SKM-1 (cell line): ENCODE measurements at regions not wholly inside any gene's neighbourhood (a gene's known extent, or its start where the extent isn't known, plus 50 kb on each side); places are given as distances from the start of the nearest gene placed in this dataset.

Experiments
- DNase-seq: peaks from one replicate; lab custom pipeline; 2025; ENCODE audit not compliant: unreplicated experiment; lab: John Stamatoyannopoulos, UW

GRCh38 chr2:236847023-236847422 lies 238.7 kb upstream of the COPS8 start:
- DNase-seq = no peak

GRCh38 chr2:236847538-236848263 lies 238.0 kb upstream of the COPS8 start:
- no peak for DNase-seq

- DNase-seq = no peak
Observed at GRCh38 chr2:236848501-236848900, 237.2 kb upstream of the COPS8 start.

GRCh38 chr2:236849508-236849907 lies 236.2 kb upstream of the COPS8 start:
- DNase-seq = no peak

GRCh38 chr2:236849940-236850339 lies 235.7 kb upstream of the COPS8 start:
- no peak for DNase-seq

GRCh38 chr2:236851187-236851586 lies 234.5 kb upstream of the COPS8 start:
- DNase-seq = no peak

GRCh38 chr2:236852100-236852976 lies 233.4 kb upstream of the COPS8 start:
- DNase-seq = no peak

- DNase-seq = no peak
Observed at GRCh38 chr2:236852977-236853374, 232.7 kb upstream of the COPS8 start.

GRCh38 chr2:236853585-236854051 lies 232.1 kb upstream of the COPS8 start:
- DNase-seq = no peak

- DNase-seq = no peak
Observed at GRCh38 chr2:236855176-236855865, 230.4 kb upstream of the COPS8 start.

- no peak for DNase-seq
Observed at GRCh38 chr2:236855866-236856847, 229.5 kb upstream of the COPS8 start.

GRCh38 chr2:236856848-236857235 lies 228.8 kb upstream of the COPS8 start:
- no peak for DNase-seq

GRCh38 chr2:236857246-236857645 lies 228.4 kb upstream of the COPS8 start:
- DNase-seq = no peak

GRCh38 chr2:236857781-236858180 lies 227.9 kb upstream of the COPS8 start:
- DNase-seq = no peak

- no peak for DNase-seq
Observed at GRCh38 chr2:236858661-236859060, 227.0 kb upstream of the COPS8 start.

- no peak for DNase-seq
Observed at GRCh38 chr2:236859908-236860307, 225.8 kb upstream of the COPS8 start.

- no peak for DNase-seq
Observed at GRCh38 chr2:236861196-236861875, 224.4 kb upstream of the COPS8 start.

- DNase-seq = no peak
Observed at GRCh38 chr2:236861944-236862343, 223.7 kb upstream of the COPS8 start.

- DNase-seq = no peak
Observed at GRCh38 chr2:236862526-236862925, 223.2 kb upstream of the COPS8 start.
